ENCODE measurements at regions not wholly inside any gene's neighbourhood (a gene's known extent, or its start where the extent isn't known, plus 50 kb on each side); places are given as distances from the start of the nearest gene placed in this dataset.

- no peaks in the 10 kb centered on the region for H3K27me3 ChIP-seq (ENCODE audit: control insufficient read depth, low read length)
- H3K36me3 ChIP-seq (ENCODE audit: control insufficient read depth, low read length), result no peaks in the 10 kb centered on the region
- H3K27ac ChIP-seq (ENCODE audit: low read depth, low read length), result no peak overlapping the region
- no peaks in the 10 kb centered on the region for H3K9me2 ChIP-seq (replicated peaks; ENCODE audit: control insufficient read depth, low read length)
- no peaks in the 10 kb centered on the region for H3K79me2 ChIP-seq (ENCODE audit: control insufficient read depth, low read length)
- H3K4me1 ChIP-seq (ENCODE audit: control insufficient read depth, low read length), result no peaks in the 10 kb centered on the region
- H3K9me3 ChIP-seq (ENCODE audit: control insufficient read depth, insufficient read depth, low read length), result no peaks in the 10 kb centered on the region
- H3K4me3 ChIP-seq (ENCODE audit: low read length), result no peak overlapping the region
- H3K4me2 ChIP-seq (ENCODE audit: low read length), result no peak overlapping the region
- H3F3A ChIP-seq (ENCODE audit: control insufficient read depth, insufficient read depth), result no peaks in the 10 kb centered on the region
- TF ChIP-seq EZH2phosphoT487 (IDR thresholded peaks at IDR 0.05; ENCODE audit: borderline replicate concordance, low read length), result no peak
- TF ChIP-seq, protein P1, sequence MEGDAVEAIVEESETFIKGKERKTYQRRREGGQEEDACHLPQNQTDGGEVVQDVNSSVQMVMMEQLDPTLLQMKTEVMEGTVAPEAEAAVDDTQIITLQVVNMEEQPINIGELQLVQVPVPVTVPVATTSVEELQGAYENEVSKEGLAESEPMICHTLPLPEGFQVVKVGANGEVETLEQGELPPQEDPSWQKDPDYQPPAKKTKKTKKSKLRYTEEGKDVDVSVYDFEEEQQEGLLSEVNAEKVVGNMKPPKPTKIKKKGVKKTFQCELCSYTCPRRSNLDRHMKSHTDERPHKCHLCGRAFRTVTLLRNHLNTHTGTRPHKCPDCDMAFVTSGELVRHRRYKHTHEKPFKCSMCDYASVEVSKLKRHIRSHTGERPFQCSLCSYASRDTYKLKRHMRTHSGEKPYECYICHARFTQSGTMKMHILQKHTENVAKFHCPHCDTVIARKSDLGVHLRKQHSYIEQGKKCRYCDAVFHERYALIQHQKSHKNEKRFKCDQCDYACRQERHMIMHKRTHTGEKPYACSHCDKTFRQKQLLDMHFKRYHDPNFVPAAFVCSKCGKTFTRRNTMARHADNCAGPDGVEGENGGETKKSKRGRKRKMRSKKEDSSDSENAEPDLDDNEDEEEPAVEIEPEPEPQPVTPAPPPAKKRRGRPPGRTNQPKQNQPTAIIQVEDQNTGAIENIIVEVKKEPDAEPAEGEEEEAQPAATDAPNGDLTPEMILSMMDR (IDR thresholded peaks at IDR 0.05; ENCODE audit: low read depth, low read length, poor library complexity, severe bottlenecking), result no peak
- H4K20me1 ChIP-seq (ENCODE audit: control insufficient read depth, insufficient read depth, low read depth, low read length), result no peaks in the 10 kb centered on the region
These were observed 244.6 kb upstream of the RND3 start for GRCh38 chr2:150732064-150732463.

GRCh38 chr2:150729495-150729955 is 242.1 kb upstream of the RND3 start:
- Histone ChIP-seq H3K4me1 (ENCODE audit: control insufficient read depth, low read length) (no peaks in the 10 kb centered on the region), H3K9me3 (ENCODE audit: control insufficient read depth, insufficient read depth, low read length) (no peaks in the 10 kb centered on the region), H4K20me1 (ENCODE audit: control insufficient read depth, insufficient read depth, low read depth, low read length) (no peaks in the 10 kb centered on the region), H3K27ac (ENCODE audit: low read depth, low read length) (no peak overlapping the region), H3K4me3 (ENCODE audit: low read length) (no peak overlapping the region), H3F3A (ENCODE audit: control insufficient read depth, insufficient read depth) (no peaks in the 10 kb centered on the region), H3K9me2 (replicated peaks; ENCODE audit: control insufficient read depth, low read length) (no peaks in the 10 kb centered on the region), H3K36me3 (ENCODE audit: control insufficient read depth, low read length) (no peaks in the 10 kb centered on the region), H3K27me3 (ENCODE audit: control insufficient read depth, low read length) (no peaks in the 10 kb centered on the region), H3K4me2 (ENCODE audit: low read length) (no peak overlapping the region), H3K79me2 (ENCODE audit: control insufficient read depth, low read length) (no peaks in the 10 kb centered on the region)
- no peak for TF ChIP-seq EZH2phosphoT487 (IDR thresholded peaks at IDR 0.05; ENCODE audit: borderline replicate concordance, low read length)
- TF ChIP-seq, protein P1 (IDR thresholded peaks at IDR 0.05; ENCODE audit: low read depth, low read length, poor library complexity, severe bottlenecking), result no peak

- no peaks in the 10 kb centered on the region for H3K36me3 ChIP-seq (ENCODE audit: control insufficient read depth, low read length)
- no peak overlapping the region for H3K4me3 ChIP-seq (ENCODE audit: low read length)
- H3K9me2 ChIP-seq (replicated peaks; ENCODE audit: control insufficient read depth, low read length), result no peaks in the 10 kb centered on the region
- H3K27me3 ChIP-seq (ENCODE audit: control insufficient read depth, low read length), result no peaks in the 10 kb centered on the region
- no peaks in the 10 kb centered on the region for H3K4me1 ChIP-seq (ENCODE audit: control insufficient read depth, low read length)
- H4K20me1 ChIP-seq (ENCODE audit: control insufficient read depth, insufficient read depth, low read depth, low read length), result no peaks in the 10 kb centered on the region
- no peak overlapping the region for H3K27ac ChIP-seq (ENCODE audit: low read depth, low read length)
- H3K4me2 ChIP-seq (ENCODE audit: low read length), result no peak overlapping the region
- no peaks in the 10 kb centered on the region for H3F3A ChIP-seq (ENCODE audit: control insufficient read depth, insufficient read depth)
- H3K9me3 ChIP-seq (ENCODE audit: control insufficient read depth, insufficient read depth, low read length), result no peaks in the 10 kb centered on the region
- TF ChIP-seq, protein P1 (IDR thresholded peaks at IDR 0.05; ENCODE audit: low read depth, low read length, poor library complexity, severe bottlenecking), result no peak
- no peak for TF ChIP-seq EZH2phosphoT487 (IDR thresholded peaks at IDR 0.05; ENCODE audit: borderline replicate concordance, low read length)
- H3K79me2 ChIP-seq (ENCODE audit: control insufficient read depth, low read length), result no peaks in the 10 kb centered on the region
These were observed 230.8 kb upstream of the RND3 start for GRCh38 chr2:150718280-150718679.

All from DOHH2 (cell line).